ENCODE measurements at regions not wholly inside any gene's neighbourhood (a gene's known extent, or its start where the extent isn't known, plus 50 kb on each side); places are given as distances from the start of the nearest gene placed in this dataset.

GRCh38 chr3:8371960-8372463 lies 129.6 kb upstream of the LMCD1 start:
- TF ChIP-seq, protein P1, sequence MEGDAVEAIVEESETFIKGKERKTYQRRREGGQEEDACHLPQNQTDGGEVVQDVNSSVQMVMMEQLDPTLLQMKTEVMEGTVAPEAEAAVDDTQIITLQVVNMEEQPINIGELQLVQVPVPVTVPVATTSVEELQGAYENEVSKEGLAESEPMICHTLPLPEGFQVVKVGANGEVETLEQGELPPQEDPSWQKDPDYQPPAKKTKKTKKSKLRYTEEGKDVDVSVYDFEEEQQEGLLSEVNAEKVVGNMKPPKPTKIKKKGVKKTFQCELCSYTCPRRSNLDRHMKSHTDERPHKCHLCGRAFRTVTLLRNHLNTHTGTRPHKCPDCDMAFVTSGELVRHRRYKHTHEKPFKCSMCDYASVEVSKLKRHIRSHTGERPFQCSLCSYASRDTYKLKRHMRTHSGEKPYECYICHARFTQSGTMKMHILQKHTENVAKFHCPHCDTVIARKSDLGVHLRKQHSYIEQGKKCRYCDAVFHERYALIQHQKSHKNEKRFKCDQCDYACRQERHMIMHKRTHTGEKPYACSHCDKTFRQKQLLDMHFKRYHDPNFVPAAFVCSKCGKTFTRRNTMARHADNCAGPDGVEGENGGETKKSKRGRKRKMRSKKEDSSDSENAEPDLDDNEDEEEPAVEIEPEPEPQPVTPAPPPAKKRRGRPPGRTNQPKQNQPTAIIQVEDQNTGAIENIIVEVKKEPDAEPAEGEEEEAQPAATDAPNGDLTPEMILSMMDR (IDR thresholded peaks at IDR 0.05), result no peak
- TF ChIP-seq POLR2AphosphoS5 (IDR thresholded peaks at IDR 0.05), result no peak

Data from stomach (tissue), 4 donors.